A673 (cell line): ENCODE measurements at regions not wholly inside any gene's neighbourhood (a gene's known extent, or its start where the extent isn't known, plus 50 kb on each side); places are given as distances from the start of the nearest gene placed in this dataset.

ENCODE experiments used
- BruUV-seq: library from RNA; stranded (reverse); fragments of 400-500 nt; replicated peaks from 2 replicates; lab custom pipeline; 2021; lab: Mats Ljungman, UMichigan
- CTCF ChIA-PET: fragments of 300-600 bp; sonication (Branson Sonifier 250); formaldehyde crosslinking; loops from one replicate; lab custom pipeline; 2022; ENCODE audit warnings: antibody characterized with exemption; lab: Charles Lee
- POLR2A ChIA-PET: fragments of 300-600 bp; sonication (Branson Sonifier 250); formaldehyde crosslinking; loops from one replicate; lab custom pipeline; 2022; ENCODE audit warnings: antibody characterized with exemption; ENCODE audit not compliant: low non-redundant PET; lab: Charles Lee
- DNase-seq: peaks from one replicate; pipeline ENCODE4 v3.0.0-alpha.2; 2015; ENCODE audit warnings: low spot score
- H3K27ac ChIP-seq: fragments of 200-600 bp; sonication (generic); 2 replicates; pipeline ENCODE4 v1.5.1; 2016; ENCODE audit warnings: mixed run types, low read depth, mild to moderate bottlenecking, mixed read lengths, antibody characterized with exemption, low read length; ENCODE audit not compliant: poor library complexity, severe bottlenecking
- H3K27me3 ChIP-seq: fragments of 200-600 bp; sonication (generic); replicated peaks from 2 replicates; pipeline ENCODE4 v1.6.1; 2017; ENCODE audit warnings: mixed run types, low read depth, mild to moderate bottlenecking, mixed read lengths, antibody characterized with exemption, low read length; ENCODE audit not compliant: insufficient read depth, poor library complexity
- H3K36me3 ChIP-seq: fragments of 200-600 bp; sonication (generic); 2 replicates; pipeline ENCODE4 v1.6.1; 2016; ENCODE audit warnings: mixed run types, mild to moderate bottlenecking, mixed read lengths, antibody characterized with exemption, low read length; ENCODE audit not compliant: insufficient read depth, poor library complexity, severe bottlenecking
- H3K4me1 ChIP-seq: fragments of 200-600 bp; sonication (generic); 2 replicates; pipeline ENCODE4 v1.6.1; 2017; ENCODE audit warnings: mixed run types, mild to moderate bottlenecking, mixed read lengths, antibody characterized with exemption, low read length; ENCODE audit not compliant: insufficient read depth, poor library complexity, severe bottlenecking
- H3K4me3 ChIP-seq: fragments of 200-600 bp; sonication (generic); 2 replicates; pipeline ENCODE4 v1.5.1; 2016; ENCODE audit warnings: low read depth, mixed run types, mild to moderate bottlenecking, mixed read lengths, low read length; ENCODE audit not compliant: poor library complexity, severe bottlenecking
- H3K9me3 ChIP-seq: fragments of 200-600 bp; sonication (generic); 2 replicates; pipeline ENCODE4 v1.6.1; 2016; ENCODE audit warnings: mixed run types, low read depth, mild to moderate bottlenecking, mixed read lengths, antibody characterized with exemption, low read length; ENCODE audit not compliant: poor library complexity, severe bottlenecking
- CTCF ChIP-seq: fragments of 300-800, 200-600 bp; sonication (generic); conservative IDR thresholded peaks from 2 replicates; pipeline ENCODE4 v1.5.1; 2017; ENCODE audit warnings: low read depth, mild to moderate bottlenecking, antibody characterized with exemption, low read length, moderate library complexity, mixed read lengths
- EZH2 ChIP-seq: fragments of 200-600 bp; sonication (generic); IDR thresholded peaks from 2 replicates; pipeline ENCODE4 v1.6.1; 2017; ENCODE audit warnings: borderline replicate concordance, low read depth, mild to moderate bottlenecking, mixed read lengths, antibody characterized with exemption, low read length; ENCODE audit not compliant: poor library complexity, severe bottlenecking
- intact Hi-C: fragments of 100-400 bp; cut with micrococcal nuclease; formaldehyde crosslinking; loops from one replicate; pipeline ENCODE4 v1.10.0; 2022; ENCODE audit not compliant: unreplicated experiment

GRCh38 chr1:93778457-93778856, 96.8 kb upstream of the BCAR3 start:
- no peaks in the 10 kb centered on the region for H3K27me3 ChIP-seq
- no peaks in the 10 kb centered on the region for H3K9me3 ChIP-seq
- BruUV-seq, result no TSS peak
- CTCF ChIA-PET, result no interaction called here
- DNase-seq, result no peak
- POLR2A ChIA-PET, result interaction anchor here (0.6 kb wide), 1 partner anchor 80 kb away, joined by 5 read pairs; no protein-coding TSS in a partner anchor
- H3K27ac ChIP-seq, result no peak overlapping the region
- no peak overlapping the region for H3K4me3 ChIP-seq
- no peak for TF ChIP-seq EZH2
- TF ChIP-seq CTCF, result no peak
- no peaks in the 10 kb centered on the region for H3K4me1 ChIP-seq
- no peaks in the 10 kb centered on the region for H3K36me3 ChIP-seq
- intact Hi-C loops, result no loop called here

GRCh38 chr1:93777255-93777654, 95.6 kb upstream of the BCAR3 start:
- no peaks in the 10 kb centered on the region for H3K4me1 ChIP-seq
- no peak for TF ChIP-seq CTCF
- no peak for TF ChIP-seq EZH2
- BruUV-seq, result no TSS peak
- intact Hi-C loops, result no loop called here
- CTCF ChIA-PET, result no interaction called here
- DNase-seq, result no peak
- POLR2A ChIA-PET, result no interaction called here
- H3K4me3 ChIP-seq, result no peak overlapping the region
- no peak overlapping the region for H3K27ac ChIP-seq
- H3K27me3 ChIP-seq, result no peaks in the 10 kb centered on the region
- H3K9me3 ChIP-seq, result no peaks in the 10 kb centered on the region
- H3K36me3 ChIP-seq, result no peaks in the 10 kb centered on the region

- H3K4me1 ChIP-seq, result no peaks in the 10 kb centered on the region
- no peaks in the 10 kb centered on the region for H3K9me3 ChIP-seq
- no peaks in the 10 kb centered on the region for H3K27me3 ChIP-seq
- TF ChIP-seq EZH2 (no peak), CTCF (no peak)
- intact Hi-C loops, result no loop called here
- CTCF ChIA-PET, result no interaction called here
- no peak overlapping the region for H3K4me3 ChIP-seq
- H3K36me3 ChIP-seq, result no peaks in the 10 kb centered on the region
- no peak overlapping the region for H3K27ac ChIP-seq
- no peak for DNase-seq
- BruUV-seq, result no TSS peak
- POLR2A ChIA-PET, result no interaction called here
Observed at GRCh38 chr1:93776728-93777127, 95.1 kb upstream of the BCAR3 start.
